ENCODE measurements at regions not wholly inside any gene's neighbourhood (a gene's known extent, or its start where the extent isn't known, plus 50 kb on each side); places are given as distances from the start of the nearest gene placed in this dataset.

- WGBS = 83% methylated on average over 7 of the region's 10 CpGs
Observed at GRCh38 chr7:156465186-156465585, 175.4 kb upstream of the RNF32 start.

GRCh38 chr7:156464339-156464738 is 176.2 kb upstream of the RNF32 start:
- Histone ChIP-seq H3K4ac (ENCODE audit: low read depth in 1 of 2, low read length in 2 of 2) (no peak overlapping the region), H4K91ac (ENCODE audit: low read length) (no peak overlapping the region), H3K79me1 (replicated peaks; ENCODE audit: low read length, poor library complexity, severe bottlenecking) (no peaks in the 10 kb centered on the region), H3K4me2 (ENCODE audit: low read length, poor library complexity, severe bottlenecking) (no peak overlapping the region), H3K9me3 (ENCODE audit: control insufficient read depth, low read length) (no peaks in the 10 kb centered on the region), H3K4me3 (ENCODE audit: insufficient read depth in 1 of 2, low read depth in 1 of 2, low read length in 2 of 2) (no peak overlapping the region), H3K18ac (ENCODE audit: low read depth in 1 of 2, low read length in 2 of 2) (no peak overlapping the region), H3K27me3 (ENCODE audit: control insufficient read depth in 1 of 2, insufficient read depth in 1 of 2, low read length in 2 of 2) (no peaks in the 10 kb centered on the region), H2BK120ac (ENCODE audit: low read depth, low read length) (no peak overlapping the region), H2BK15ac (ENCODE audit: low read depth, poor library complexity, severe bottlenecking) (no peak overlapping the region), H2BK12ac (ENCODE audit: low read length in 2 of 2) (no peak overlapping the region), H3K27ac (ENCODE audit: low read length, poor library complexity, severe bottlenecking) (no peak overlapping the region), H3K36me3 (ENCODE audit: control insufficient read depth in 1 of 2, insufficient read depth in 2 of 2, low read depth in 1 of 2, low read length in 2 of 2) (no peaks in the 10 kb centered on the region), H3K9ac (ENCODE audit: low read length) (no peak overlapping the region), H2BK5ac (ENCODE audit: low read depth, low read length, poor library complexity, severe bottlenecking) (no peak overlapping the region), H2AFZ (ENCODE audit: low read depth, low read length) (no peak overlapping the region), H4K8ac (ENCODE audit: low read length) (no peak overlapping the region), H2AK5ac (ENCODE audit: low read length, severe bottlenecking) (no peak overlapping the region), H3K4me1 (ENCODE audit: control insufficient read depth, insufficient read depth, low read depth, low read length) (no peaks in the 10 kb centered on the region), H3K23ac (ENCODE audit: low read length in 2 of 2) (no peak overlapping the region), H3K14ac (ENCODE audit: low read length in 2 of 2) (no peak overlapping the region)
- WGBS = 84% methylated on average over 10 of the region's 10 CpGs
- no peak for DNase-seq

More at GRCh38 chr7:156465186-156465585, 175.4 kb upstream of the RNF32 start:
- H2AFZ ChIP-seq (ENCODE audit: low read depth, low read length) = no peak overlapping the region
- no peaks in the 10 kb centered on the region for H3K4me1 ChIP-seq (ENCODE audit: control insufficient read depth, insufficient read depth, low read depth, low read length)
- no peak overlapping the region for H3K9ac ChIP-seq (ENCODE audit: low read length)
- H3K4me2 ChIP-seq (ENCODE audit: low read length, poor library complexity, severe bottlenecking) = no peak overlapping the region
- no peak overlapping the region for H2AK5ac ChIP-seq (ENCODE audit: low read length, severe bottlenecking)
- no peak overlapping the region for H4K91ac ChIP-seq (ENCODE audit: low read length)
- H3K36me3 ChIP-seq (ENCODE audit: control insufficient read depth in 1 of 2, insufficient read depth in 2 of 2, low read depth in 1 of 2, low read length in 2 of 2) = no peaks in the 10 kb centered on the region
- no peak overlapping the region for H2BK120ac ChIP-seq (ENCODE audit: low read depth, low read length)
- no peak overlapping the region for H4K8ac ChIP-seq (ENCODE audit: low read length)
- H3K4me3 ChIP-seq (ENCODE audit: insufficient read depth in 1 of 2, low read depth in 1 of 2, low read length in 2 of 2) = no peak overlapping the region
- H3K4ac ChIP-seq (ENCODE audit: low read depth in 1 of 2, low read length in 2 of 2) = no peak overlapping the region
- no peak overlapping the region for H3K14ac ChIP-seq (ENCODE audit: low read length in 2 of 2)
- no peak for DNase-seq
- H2BK5ac ChIP-seq (ENCODE audit: low read depth, low read length, poor library complexity, severe bottlenecking) = no peak overlapping the region
- H3K18ac ChIP-seq (ENCODE audit: low read depth in 1 of 2, low read length in 2 of 2) = no peak overlapping the region
- no peak overlapping the region for H2BK15ac ChIP-seq (ENCODE audit: low read depth, poor library complexity, severe bottlenecking)
- H3K23ac ChIP-seq (ENCODE audit: low read length in 2 of 2) = no peak overlapping the region
- no peaks in the 10 kb centered on the region for H3K9me3 ChIP-seq (ENCODE audit: control insufficient read depth, low read length)
- no peak overlapping the region for H2BK12ac ChIP-seq (ENCODE audit: low read length in 2 of 2)
- no peak overlapping the region for H3K27ac ChIP-seq (ENCODE audit: low read length, poor library complexity, severe bottlenecking)
- no peaks in the 10 kb centered on the region for H3K79me1 ChIP-seq (replicated peaks; ENCODE audit: low read length, poor library complexity, severe bottlenecking)
- no peaks in the 10 kb centered on the region for H3K27me3 ChIP-seq (ENCODE audit: control insufficient read depth in 1 of 2, insufficient read depth in 1 of 2, low read length in 2 of 2)

GRCh38 chr7:156463280-156463679 is 177.3 kb upstream of the RNF32 start:
- H3K23ac ChIP-seq (ENCODE audit: low read length in 2 of 2) = no peak overlapping the region
- H3K4me2 ChIP-seq (ENCODE audit: low read length, poor library complexity, severe bottlenecking) = no peak overlapping the region
- H3K4me1 ChIP-seq (ENCODE audit: control insufficient read depth, insufficient read depth, low read depth, low read length) = no peaks in the 10 kb centered on the region
- DNase-seq = no peak
- H2BK15ac ChIP-seq (ENCODE audit: low read depth, poor library complexity, severe bottlenecking) = no peak overlapping the region
- H3K27me3 ChIP-seq (ENCODE audit: control insufficient read depth in 1 of 2, insufficient read depth in 1 of 2, low read length in 2 of 2) = no peaks in the 10 kb centered on the region
- H2AFZ ChIP-seq (ENCODE audit: low read depth, low read length) = no peak overlapping the region
- WGBS = 61% methylated on average over 9 of the region's 9 CpGs
- H2BK5ac ChIP-seq (ENCODE audit: low read depth, low read length, poor library complexity, severe bottlenecking) = no peak overlapping the region
- no peak overlapping the region for H2BK12ac ChIP-seq (ENCODE audit: low read length in 2 of 2)
- H3K18ac ChIP-seq (ENCODE audit: low read depth in 1 of 2, low read length in 2 of 2) = no peak overlapping the region
- H2AK5ac ChIP-seq (ENCODE audit: low read length, severe bottlenecking) = no peak overlapping the region
- H3K14ac ChIP-seq (ENCODE audit: low read length in 2 of 2) = no peak overlapping the region
- no peaks in the 10 kb centered on the region for H3K79me1 ChIP-seq (replicated peaks; ENCODE audit: low read length, poor library complexity, severe bottlenecking)
- H4K91ac ChIP-seq (ENCODE audit: low read length) = no peak overlapping the region
- no peak overlapping the region for H3K4ac ChIP-seq (ENCODE audit: low read depth in 1 of 2, low read length in 2 of 2)
- no peaks in the 10 kb centered on the region for H3K36me3 ChIP-seq (ENCODE audit: control insufficient read depth in 1 of 2, insufficient read depth in 2 of 2, low read depth in 1 of 2, low read length in 2 of 2)
- H2BK120ac ChIP-seq (ENCODE audit: low read depth, low read length) = no peak overlapping the region
- H3K27ac ChIP-seq (ENCODE audit: low read length, poor library complexity, severe bottlenecking) = no peak overlapping the region
- no peak overlapping the region for H4K8ac ChIP-seq (ENCODE audit: low read length)
- no peak overlapping the region for H3K4me3 ChIP-seq (ENCODE audit: insufficient read depth in 1 of 2, low read depth in 1 of 2, low read length in 2 of 2)
- H3K9ac ChIP-seq (ENCODE audit: low read length) = no peak overlapping the region
- no peaks in the 10 kb centered on the region for H3K9me3 ChIP-seq (ENCODE audit: control insufficient read depth, low read length)

- H4K8ac ChIP-seq (ENCODE audit: low read length) = no peak overlapping the region
Observed at GRCh38 chr7:156461881-156462665, 178.5 kb upstream of the RNF32 start.

More at GRCh38 chr7:156461881-156462665, 178.5 kb upstream of the RNF32 start:
- H3K27ac ChIP-seq (ENCODE audit: low read length, poor library complexity, severe bottlenecking) = no peak overlapping the region
- 78% methylated on average over 22 of the region's 22 CpGs for WGBS
- no peak overlapping the region for H2AK5ac ChIP-seq (ENCODE audit: low read length, severe bottlenecking)
- H3K14ac ChIP-seq (ENCODE audit: low read length in 2 of 2) = no peak overlapping the region
- no peak overlapping the region for H3K4me3 ChIP-seq (ENCODE audit: insufficient read depth in 1 of 2, low read depth in 1 of 2, low read length in 2 of 2)
- no peak overlapping the region for H2AFZ ChIP-seq (ENCODE audit: low read depth, low read length)
- H3K4ac ChIP-seq (ENCODE audit: low read depth in 1 of 2, low read length in 2 of 2) = no peak overlapping the region
- no peaks in the 10 kb centered on the region for H3K79me1 ChIP-seq (replicated peaks; ENCODE audit: low read length, poor library complexity, severe bottlenecking)
- no peak for DNase-seq
- no peak overlapping the region for H2BK120ac ChIP-seq (ENCODE audit: low read depth, low read length)
- no peaks in the 10 kb centered on the region for H3K36me3 ChIP-seq (ENCODE audit: control insufficient read depth in 1 of 2, insufficient read depth in 2 of 2, low read depth in 1 of 2, low read length in 2 of 2)
- no peak overlapping the region for H4K91ac ChIP-seq (ENCODE audit: low read length)
- H3K9me3 ChIP-seq (ENCODE audit: control insufficient read depth, low read length) = no peaks in the 10 kb centered on the region
- H3K23ac ChIP-seq (ENCODE audit: low read length in 2 of 2) = no peak overlapping the region
- no peak overlapping the region for H2BK12ac ChIP-seq (ENCODE audit: low read length in 2 of 2)
- H3K4me2 ChIP-seq (ENCODE audit: low read length, poor library complexity, severe bottlenecking) = no peak overlapping the region
- H3K18ac ChIP-seq (ENCODE audit: low read depth in 1 of 2, low read length in 2 of 2) = no peak overlapping the region
- no peaks in the 10 kb centered on the region for H3K27me3 ChIP-seq (ENCODE audit: control insufficient read depth in 1 of 2, insufficient read depth in 1 of 2, low read length in 2 of 2)
- no peak overlapping the region for H2BK15ac ChIP-seq (ENCODE audit: low read depth, poor library complexity, severe bottlenecking)
- H3K9ac ChIP-seq (ENCODE audit: low read length) = no peak overlapping the region
- H2BK5ac ChIP-seq (ENCODE audit: low read depth, low read length, poor library complexity, severe bottlenecking) = no peak overlapping the region
- H3K4me1 ChIP-seq (ENCODE audit: control insufficient read depth, insufficient read depth, low read depth, low read length) = no peaks in the 10 kb centered on the region

All from mesenchymal stem cell (in vitro differentiated cells and primary cell).